ENCODE measurements at regions not wholly inside any gene's neighbourhood (a gene's known extent, or its start where the extent isn't known, plus 50 kb on each side); places are given as distances from the start of the nearest gene placed in this dataset.
"Not testable (repeated sequence)": the region's sequence is repeated elsewhere in the genome, so short reads cannot be mapped to it uniquely, and the experiment has no call there.

GRCh38 chr16:15204571-15204970 is 110.5 kb upstream of the RRN3 start:
- not testable (repeated sequence) for DNase-seq (ENCODE audit: low spot score)

DNA sequence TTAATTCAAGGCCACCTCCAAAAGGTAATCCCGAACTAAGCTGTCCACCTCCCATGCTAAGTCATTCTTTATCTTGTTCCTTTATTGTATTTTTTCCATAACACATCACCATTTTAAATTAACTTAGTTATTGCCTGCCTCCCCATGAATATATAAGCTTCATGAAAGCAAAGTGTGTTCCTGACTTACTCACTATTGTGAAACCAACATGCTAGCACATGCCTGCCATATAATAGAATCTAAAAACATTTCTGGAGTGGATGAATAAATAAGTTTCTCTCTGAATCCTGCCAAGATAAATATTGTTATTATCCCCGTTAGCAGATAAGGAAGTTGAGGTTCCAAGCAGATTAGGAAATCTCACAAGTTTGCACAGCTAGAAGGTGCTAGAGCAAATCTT is 98.7 kb upstream of the RRN3 start:
- not testable (repeated sequence) for DNase-seq (ENCODE audit: low spot score)

DNA sequence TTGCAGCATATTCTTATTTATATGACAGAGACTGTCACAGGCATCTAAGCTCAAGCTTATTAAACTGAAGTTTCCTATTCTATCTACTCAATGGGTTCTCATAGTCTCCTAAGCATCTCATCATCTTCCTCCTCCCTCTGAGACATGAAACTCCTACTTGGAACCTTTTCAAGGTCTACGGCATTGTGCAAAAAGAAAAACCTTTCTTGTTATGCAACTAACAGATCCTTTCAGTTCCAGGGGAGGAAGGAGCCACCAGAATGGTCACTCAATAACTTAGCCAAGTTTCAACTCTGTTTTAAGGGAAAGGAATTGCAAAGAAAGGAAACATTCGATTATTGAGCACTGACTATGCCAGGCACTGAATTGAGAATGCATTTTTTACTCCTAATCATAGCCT is 98.1 kb upstream of the RRN3 start:
- DNase-seq (ENCODE audit: low spot score): not testable (repeated sequence)

GRCh38 chr16:15189478-15189877 is 95.4 kb upstream of the RRN3 start:
- not testable (repeated sequence) for DNase-seq (ENCODE audit: low spot score)

Measured in NAMALWA (cell line).